Naive thymus-derived CD8-positive, alpha-beta T cell (primary cell): ENCODE measurements at regions not wholly inside any gene's neighbourhood (a gene's known extent, or its start where the extent isn't known, plus 50 kb on each side); places are given as distances from the start of the nearest gene placed in this dataset.

Experiments
- ATAC-seq, 2 donors: fragments of 150-1000 bp; cut with Tn5 transposase in 1 of 2; sonication (Bioruptor Pico), chemical (Tn5 transposase) in 1 of 2; 1 replicate in 1 of 2; 2 replicates in 1 of 2; pipeline ENCODE4 v1.10.0; 2021; ENCODE audit warnings: mild to moderate bottlenecking in 2 of 2, moderate library complexity in 2 of 2
- POLR2A ChIA-PET: fragments of 350-600 bp; sonication (Branson Sonifier 250); formaldehyde crosslinking; loops from one replicate; lab custom pipeline; 2021; ENCODE audit warnings: antibody characterized with exemption; lab: Charles Lee
- DNase-seq, 10 donors: peaks; one replicate each; pipeline versions ENCODE4 v3.0.0 to v3.0.0-alpha.2; 2020 to 2022
- H3K27ac Mint-ChIP-seq, 10 donors: one replicate each; pipeline ENCODE4 v1.8.0; 2020 to 2022; ENCODE audit warnings: mild to moderate bottlenecking in 10 of 10, mixed read lengths in 10 of 10, moderate library complexity in 4 of 10, inconsistent platforms in 1 of 10
- H3K27me3 Mint-ChIP-seq, 5 donors: one replicate each; pipeline ENCODE4 v1.8.0; 2021 to 2022; ENCODE audit warnings: mixed read lengths in 5 of 5
- H3K36me3 Mint-ChIP-seq, 3 donors: one replicate each; pipeline ENCODE4 v1.8.0; 2020 to 2022; ENCODE audit warnings: mixed read lengths in 3 of 3, mild to moderate bottlenecking in 2 of 3, inconsistent platforms in 1 of 3
- H3K4me1 Mint-ChIP-seq, 4 donors: one replicate each; pipeline ENCODE4 v1.8.0; 2021 to 2022; ENCODE audit warnings: mixed read lengths in 4 of 4
- H3K4me3 Mint-ChIP-seq, 10 donors: one replicate each; pipeline ENCODE4 v1.8.0; 2020 to 2022; ENCODE audit warnings: mild to moderate bottlenecking in 10 of 10, mixed read lengths in 10 of 10, moderate library complexity in 6 of 10, inconsistent platforms in 1 of 10
- H3K9me3 Mint-ChIP-seq, 9 donors: one replicate each; pipeline ENCODE4 v1.8.0; 2020 to 2022; ENCODE audit warnings: mixed read lengths in 9 of 9, mild to moderate bottlenecking in 3 of 9, inconsistent platforms in 1 of 9, moderate library complexity in 1 of 9

DNA sequence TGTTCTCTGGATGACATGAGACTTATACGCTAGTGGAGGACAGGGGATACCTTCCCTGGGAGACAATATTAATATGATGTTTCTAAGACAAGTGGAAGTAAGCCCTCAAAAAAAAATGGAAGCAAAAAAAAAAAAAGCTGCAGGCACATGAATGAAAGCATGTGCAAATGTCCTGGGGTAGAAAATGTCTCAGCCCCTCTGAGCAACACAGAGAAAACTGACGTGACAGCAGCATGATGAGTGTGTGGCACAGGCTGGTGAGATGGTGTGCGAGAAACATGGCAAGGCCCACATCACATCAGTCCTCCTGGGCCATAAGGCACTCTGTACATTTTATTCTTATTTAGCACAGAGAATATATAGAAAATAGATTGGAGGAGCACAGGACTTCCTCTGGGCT is 254.7 kb upstream of the PFKP start:
- peaks cover 0 to 19% (median 5%) of the 10 kb centered on the region in 9 donors for H3K9me3 Mint-ChIP-seq
- DNase-seq (no peak), ATAC-seq (no peak)
- H3K27ac Mint-ChIP-seq = no peak overlapping the region
- POLR2A ChIA-PET = no interaction called here
- H3K27me3 Mint-ChIP-seq = peaks cover 0 to 3% (median under 1%) of the 10 kb centered on the region in 5 donors
- no peak overlapping the region for H3K4me3 Mint-ChIP-seq
- H3K4me1 Mint-ChIP-seq = no peaks in the 10 kb centered on the region
- no peaks in the 10 kb centered on the region for H3K36me3 Mint-ChIP-seq

DNA sequence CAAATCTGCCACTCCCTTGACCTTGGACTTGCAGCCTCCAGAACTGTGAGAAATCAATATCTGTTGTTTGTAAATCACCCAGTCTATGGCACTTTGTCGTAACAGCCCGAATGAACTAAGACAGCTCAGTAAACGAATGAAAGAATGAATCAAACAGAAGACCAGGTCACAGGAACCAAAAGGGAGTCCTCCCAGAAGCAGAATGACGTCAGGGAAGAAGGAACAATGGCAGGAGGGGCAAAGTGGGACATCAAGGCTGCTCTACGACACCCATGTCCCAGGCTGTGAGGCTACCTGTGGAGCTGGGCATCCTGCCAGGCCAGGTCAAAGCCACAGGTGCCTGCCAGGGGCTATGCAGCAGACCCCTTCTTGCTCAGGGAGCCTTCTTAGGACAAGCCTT is 267.2 kb upstream of the PFKP start:
- POLR2A ChIA-PET = no interaction called here
- no peak overlapping the region for H3K27ac Mint-ChIP-seq
- no peak for ATAC-seq

DNA sequence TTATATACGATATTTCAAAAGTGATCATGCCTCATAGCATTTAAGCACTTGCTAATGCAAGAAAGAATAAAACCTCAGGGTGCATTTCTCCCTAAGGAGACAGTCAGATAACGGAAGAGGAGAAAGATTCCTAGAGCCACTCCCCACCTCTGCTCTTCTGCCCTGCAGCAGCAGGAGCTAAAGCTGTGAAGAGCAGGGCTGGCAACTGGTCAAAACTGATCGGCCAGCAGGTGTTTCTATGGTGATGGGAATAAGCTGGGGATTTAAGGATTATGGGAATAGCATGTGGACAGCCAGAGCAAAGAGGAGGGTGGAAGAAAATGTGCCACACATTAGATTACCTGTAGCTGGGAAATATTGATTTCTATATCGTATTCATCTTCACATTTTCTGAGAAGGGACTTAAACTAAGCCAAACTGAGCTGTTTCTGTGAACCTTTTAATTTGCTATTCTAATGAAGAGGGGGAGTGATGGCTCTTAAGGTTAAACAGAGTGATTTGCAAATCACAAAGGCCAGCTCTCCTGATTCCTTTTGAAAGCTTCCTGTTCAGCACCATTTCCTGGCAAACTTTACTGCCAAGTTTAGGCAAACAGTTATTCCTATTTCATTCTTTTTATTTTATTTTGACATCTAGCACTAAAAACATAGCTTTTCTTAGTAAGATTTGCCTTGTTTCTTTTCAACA is 268.9 kb upstream of the PFKP start:
- no peak for DNase-seq
- Mint-ChIP-seq H3K9me3 (peaks cover 0 to 32% (median 11%) of the 10 kb centered on the region in 9 donors), H3K27ac (no peak overlapping the region), H3K4me1 (no peaks in the 10 kb centered on the region), H3K4me3 (no peak overlapping the region), H3K36me3 (peaks cover 0 to 7% (median 0%) of the 10 kb centered on the region in 3 donors), H3K27me3 (peaks cover 0 to 19% (median 7%) of the 10 kb centered on the region in 5 donors)
- ATAC-seq = no peak
- POLR2A ChIA-PET = no interaction called here

More for the DNA sequence above, 267.2 kb upstream of the PFKP start:
- H3K36me3 Mint-ChIP-seq = no peaks in the 10 kb centered on the region
- no peak overlapping the region for H3K4me3 Mint-ChIP-seq
- no peak for DNase-seq
- peaks cover 0 to 17% (median 8%) of the 10 kb centered on the region in 9 donors for H3K9me3 Mint-ChIP-seq
- H3K27me3 Mint-ChIP-seq = peaks cover 0 to 16% (median 7%) of the 10 kb centered on the region in 5 donors
- no peaks in the 10 kb centered on the region for H3K4me1 Mint-ChIP-seq

DNA sequence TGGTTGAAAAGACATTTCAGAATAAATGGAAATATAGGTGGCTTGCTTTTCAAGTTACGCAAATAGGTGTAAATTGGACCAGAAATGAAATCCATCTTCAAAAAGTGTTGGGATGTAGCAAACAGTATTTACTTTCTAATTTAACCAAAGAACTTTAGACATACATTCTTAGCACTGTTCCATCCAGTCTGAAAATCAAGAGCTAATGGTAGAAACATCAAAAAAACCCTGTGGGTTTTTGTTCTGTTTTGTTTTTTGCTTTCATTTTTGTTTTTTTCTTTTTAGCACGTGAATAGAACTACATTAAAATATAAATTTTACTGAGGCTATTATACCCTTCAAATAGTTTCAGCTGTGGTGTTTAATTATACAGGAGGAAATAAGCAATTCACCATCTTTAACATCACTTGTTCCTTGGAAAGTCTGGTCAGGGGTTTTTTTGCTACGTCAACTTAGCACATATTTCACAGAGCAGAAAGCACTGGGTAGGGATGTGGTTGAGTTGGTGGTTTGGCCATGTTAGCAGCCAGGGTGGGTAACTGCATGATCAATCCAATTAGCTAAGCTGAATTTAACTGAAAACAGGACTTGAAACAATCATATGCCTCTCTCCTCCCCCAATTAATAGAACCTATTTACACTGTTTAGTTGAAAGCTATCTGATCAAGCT is 275.4 kb upstream of the PFKP start:
- Mint-ChIP-seq H3K4me1 (peaks cover 0 to 10% (median 3%) of the 10 kb centered on the region in 4 donors), H3K27ac (no peak overlapping the region), H3K36me3 (peaks cover 0 to 8% (median 0%) of the 10 kb centered on the region in 3 donors), H3K9me3 (peaks cover 0 to 34% (median 9%) of the 10 kb centered on the region in 9 donors), H3K27me3 (peaks cover 0 to 11% (median 5%) of the 10 kb centered on the region in 5 donors), H3K4me3 (no peak overlapping the region)
- POLR2A ChIA-PET = no interaction called here
- DNase-seq (no peak), ATAC-seq (peak in 1 of 2 donors; percentile 30)

DNA sequence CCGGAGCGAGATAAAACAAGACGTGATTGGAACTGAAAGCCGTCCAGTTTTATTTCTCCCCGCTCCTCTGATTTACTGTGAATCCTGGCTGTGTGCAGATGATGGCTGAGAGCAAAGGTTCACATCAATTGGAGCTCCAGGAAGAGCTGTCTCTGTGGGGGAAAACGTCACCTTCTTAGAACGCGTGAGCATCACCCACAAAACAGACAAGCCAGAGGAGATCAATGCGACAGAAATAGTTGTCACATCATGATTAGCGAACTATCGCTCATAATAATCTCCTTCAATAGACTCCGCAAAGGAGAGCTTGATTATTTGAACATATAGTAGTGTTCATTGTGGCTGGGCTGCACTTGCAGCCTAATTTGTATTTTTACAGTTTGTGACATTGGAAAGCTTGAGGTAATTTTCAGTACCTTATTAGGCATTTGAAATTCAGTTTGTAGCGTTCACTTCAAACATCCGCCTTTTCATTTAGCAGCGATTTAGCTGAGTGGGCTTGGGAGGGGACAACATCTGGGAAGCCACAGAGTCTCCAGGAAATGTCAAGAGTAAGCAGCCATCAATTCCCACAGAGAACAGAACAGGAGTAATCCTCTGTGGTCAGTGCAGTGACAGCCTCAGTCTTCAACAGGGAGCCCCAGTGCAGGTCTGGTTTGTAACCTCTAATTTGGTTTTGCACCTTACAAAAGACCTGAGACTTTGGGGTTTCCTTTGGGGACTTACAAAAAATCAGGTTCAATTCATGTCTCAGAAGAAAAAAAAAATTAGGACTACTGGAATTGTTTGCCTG is 276.8 kb upstream of the PFKP start:
- H3K4me3 Mint-ChIP-seq = no peak overlapping the region
- H3K27me3 Mint-ChIP-seq = peaks cover 0 to 12% (median 5%) of the 10 kb centered on the region in 5 donors
- POLR2A ChIA-PET = no interaction called here
- ATAC-seq (no peak), DNase-seq (no peak)
- H3K4me1 Mint-ChIP-seq = peaks cover 0 to 10% (median 3%) of the 10 kb centered on the region in 4 donors
- H3K27ac Mint-ChIP-seq = no peak overlapping the region
- H3K36me3 Mint-ChIP-seq = peaks cover 0 to 8% (median 0%) of the 10 kb centered on the region in 3 donors
- H3K9me3 Mint-ChIP-seq = peaks cover 0 to 23% (median 7%) of the 10 kb centered on the region in 9 donors

DNA sequence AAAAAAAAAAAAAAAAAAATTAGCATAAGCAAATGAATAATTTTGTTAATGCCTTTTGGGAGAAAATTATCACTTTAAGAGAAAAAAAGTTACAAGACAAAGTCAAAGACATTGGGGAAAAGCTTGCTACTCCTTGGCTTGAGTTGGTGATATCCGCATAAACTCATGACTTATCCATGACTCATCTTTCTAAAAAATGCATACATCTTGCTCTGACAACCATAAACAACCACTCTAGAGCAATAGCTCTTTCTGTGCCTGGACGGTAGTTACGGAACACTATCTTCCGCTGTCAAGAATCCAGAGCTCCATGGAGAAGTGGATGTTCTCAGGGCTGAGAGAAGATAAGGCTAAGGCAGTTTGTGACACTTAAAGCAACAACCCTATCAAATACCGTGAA is 281.1 kb upstream of the PFKP start:
- Mint-ChIP-seq H3K4me3 (no peak overlapping the region), H3K27ac (no peak overlapping the region), H3K36me3 (no peaks in the 10 kb centered on the region), H3K9me3 (peaks cover 0 to 15% (median 0%) of the 10 kb centered on the region in 9 donors), H3K4me1 (peaks cover 0 to 2% (median under 1%) of the 10 kb centered on the region in 4 donors), H3K27me3 (peaks cover 10 to 28% (median 14%) of the 10 kb centered on the region in 5 donors)
- no peak for DNase-seq
- ATAC-seq = no peak
- POLR2A ChIA-PET = no interaction called here

DNA sequence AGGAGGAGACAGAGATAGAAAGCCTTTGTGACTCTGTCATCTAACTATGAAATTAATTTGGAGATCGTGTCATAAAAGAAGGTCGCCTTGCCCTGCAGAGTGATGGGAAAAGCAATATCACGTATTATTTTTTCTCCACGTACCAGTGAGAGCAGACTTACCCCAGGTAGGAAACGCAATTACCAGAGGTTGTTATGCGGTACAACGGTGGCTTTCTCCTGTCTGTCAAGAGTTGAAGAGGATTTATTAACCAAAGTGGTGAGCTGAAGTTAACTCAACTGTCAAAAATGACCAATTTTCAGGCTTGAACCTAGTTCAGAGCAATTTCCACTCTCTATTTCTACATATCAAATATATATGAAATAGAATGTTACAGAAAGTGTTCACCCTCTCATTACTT is 282.6 kb upstream of the PFKP start:
- Mint-ChIP-seq H3K9me3 (peaks cover 0 to 15% (median 0%) of the 10 kb centered on the region in 9 donors), H3K36me3 (no peaks in the 10 kb centered on the region), H3K27me3 (peaks cover 11 to 32% (median 16%) of the 10 kb centered on the region in 5 donors), H3K4me3 (no peak overlapping the region), H3K27ac (no peak overlapping the region), H3K4me1 (no peaks in the 10 kb centered on the region)
- DNase-seq (no peak), ATAC-seq (no peak)
- POLR2A ChIA-PET = no interaction called here

DNA sequence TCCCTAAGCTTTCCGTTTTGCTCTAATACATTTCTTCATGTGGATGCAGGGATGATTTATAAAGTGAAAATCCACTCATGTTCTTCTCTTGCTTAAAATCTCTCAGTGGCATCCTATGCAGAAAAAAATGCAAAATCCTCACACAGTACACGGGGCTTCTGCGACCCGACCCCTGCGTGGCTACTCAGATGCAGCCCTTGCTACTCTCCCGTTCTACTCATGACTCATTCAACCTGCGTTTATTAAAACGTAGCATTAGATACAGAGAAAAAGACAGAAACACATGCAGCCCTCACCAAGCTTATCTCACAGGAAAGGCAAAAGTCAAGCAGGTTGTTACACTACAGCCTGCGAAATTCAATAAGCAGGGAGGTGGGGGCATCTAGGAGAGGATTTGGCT is 284.4 kb upstream of the PFKP start:
- POLR2A ChIA-PET = no interaction called here
- peaks cover 0 to 15% (median 0%) of the 10 kb centered on the region in 9 donors for H3K9me3 Mint-ChIP-seq
- no peak overlapping the region for H3K27ac Mint-ChIP-seq
- no peak overlapping the region for H3K4me3 Mint-ChIP-seq
- ATAC-seq = no peak
- H3K36me3 Mint-ChIP-seq = no peaks in the 10 kb centered on the region
- DNase-seq = no peak
- H3K27me3 Mint-ChIP-seq = peaks cover 11 to 32% (median 14%) of the 10 kb centered on the region in 5 donors
- no peaks in the 10 kb centered on the region for H3K4me1 Mint-ChIP-seq

DNA sequence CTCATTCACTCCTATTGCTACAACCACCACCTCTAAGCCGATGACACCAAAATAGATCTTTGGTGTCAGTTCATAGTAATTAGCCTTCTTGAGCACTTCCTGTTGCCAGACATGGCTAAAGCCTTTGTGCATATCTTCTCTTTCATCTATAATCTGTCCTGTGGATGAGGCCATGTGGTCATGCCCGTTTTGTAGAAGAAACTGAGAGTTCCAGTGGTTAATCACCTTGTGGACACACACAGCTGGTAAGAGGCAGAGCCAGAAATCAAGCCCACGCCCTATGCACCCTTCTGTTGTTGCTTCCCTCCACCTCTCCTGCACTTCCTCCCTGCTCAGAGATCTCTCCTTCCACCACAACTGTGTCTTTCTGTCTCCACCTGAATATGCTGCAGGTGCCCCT is 285.1 kb upstream of the PFKP start:
- ATAC-seq (no peak), DNase-seq (no peak)
- H3K4me1 Mint-ChIP-seq = no peaks in the 10 kb centered on the region
- no peak overlapping the region for H3K27ac Mint-ChIP-seq
- POLR2A ChIA-PET = no interaction called here
- H3K9me3 Mint-ChIP-seq = peaks cover 0 to 15% (median 0%) of the 10 kb centered on the region in 9 donors
- H3K36me3 Mint-ChIP-seq = no peaks in the 10 kb centered on the region
- H3K27me3 Mint-ChIP-seq = peaks cover 9 to 32% (median 14%) of the 10 kb centered on the region in 5 donors
- no peak overlapping the region for H3K4me3 Mint-ChIP-seq

DNA sequence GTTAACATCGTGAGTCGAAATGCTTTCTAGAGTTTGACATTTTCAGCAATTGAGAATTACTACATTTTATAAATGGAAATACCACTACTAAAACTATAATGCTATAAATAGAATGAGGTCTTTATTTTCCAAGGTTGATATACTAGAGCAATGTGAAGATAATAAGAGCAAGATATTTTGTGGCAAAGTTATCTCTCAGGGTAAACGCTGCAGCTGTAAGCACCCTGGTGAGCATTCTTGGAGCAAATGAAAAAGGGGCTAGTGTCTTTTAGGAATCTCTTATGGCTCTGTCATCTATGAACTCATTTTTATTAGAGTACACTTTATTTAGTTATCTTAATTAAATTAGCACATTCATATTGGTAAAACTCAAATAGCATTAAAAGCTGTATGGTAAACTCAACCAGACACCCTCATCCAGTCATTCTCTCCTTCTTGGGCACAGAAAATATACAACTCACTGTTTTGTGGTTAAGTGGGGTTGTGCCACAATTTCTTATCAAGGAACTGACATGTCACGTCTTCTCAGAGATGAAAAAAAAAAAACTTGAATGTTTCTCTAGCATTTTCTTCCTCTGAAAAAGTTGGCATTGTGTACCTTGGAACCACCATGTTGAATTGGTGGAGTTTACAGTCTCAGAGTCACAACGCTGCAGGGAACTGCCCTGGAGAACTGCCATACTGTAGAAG is 289.5 kb upstream of the PFKP start:
- ATAC-seq (no peak), DNase-seq (no peak)
- Mint-ChIP-seq H3K27me3 (peaks cover 3 to 27% (median 15%) of the 10 kb centered on the region in 5 donors), H3K36me3 (no peaks in the 10 kb centered on the region), H3K4me3 (no peak overlapping the region), H3K9me3 (peaks cover 0 to 12% (median 0%) of the 10 kb centered on the region in 9 donors), H3K27ac (no peak overlapping the region), H3K4me1 (no peaks in the 10 kb centered on the region)
- POLR2A ChIA-PET = no interaction called here

DNA sequence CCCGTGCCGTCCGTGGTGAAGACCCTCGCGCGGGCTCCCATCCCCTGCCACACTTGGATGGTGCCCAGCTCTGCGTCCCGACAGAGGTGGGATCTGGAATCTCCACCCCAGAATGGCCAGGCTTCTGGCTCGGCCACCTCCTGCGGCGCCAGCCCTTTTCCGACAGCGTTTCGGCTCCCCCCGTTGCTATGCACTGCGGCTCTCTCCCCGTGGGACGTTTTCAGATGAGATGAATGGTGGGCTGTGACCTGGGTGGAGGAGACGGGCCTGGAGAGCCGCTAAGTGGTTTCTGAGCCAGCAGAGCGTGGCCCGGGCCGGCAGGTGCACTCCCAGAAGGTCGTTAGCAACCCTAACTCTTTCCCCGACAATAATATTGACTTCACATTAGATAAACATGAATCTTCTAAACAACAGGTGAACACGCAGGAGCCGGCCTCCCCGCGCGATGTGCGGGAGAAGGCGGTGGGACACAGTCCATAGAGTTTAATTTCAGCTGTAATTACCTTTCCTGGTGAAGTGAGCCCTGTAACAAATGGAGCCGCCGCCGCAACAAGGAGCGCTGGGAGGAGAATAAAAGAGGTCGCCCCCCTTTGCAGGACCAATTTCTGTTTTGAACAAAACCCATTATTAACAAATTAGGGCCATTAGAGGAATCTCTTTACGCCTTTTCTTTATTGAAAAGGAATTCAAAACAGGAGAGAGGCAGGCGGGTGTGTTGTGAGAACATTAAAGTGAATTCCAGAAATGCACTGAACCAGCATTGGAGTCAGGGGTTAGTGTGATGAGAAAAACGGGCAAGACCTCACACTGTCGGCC is 294.3 kb upstream of the PFKP start:
- POLR2A ChIA-PET = no interaction called here
- ATAC-seq = no peak

DNA sequence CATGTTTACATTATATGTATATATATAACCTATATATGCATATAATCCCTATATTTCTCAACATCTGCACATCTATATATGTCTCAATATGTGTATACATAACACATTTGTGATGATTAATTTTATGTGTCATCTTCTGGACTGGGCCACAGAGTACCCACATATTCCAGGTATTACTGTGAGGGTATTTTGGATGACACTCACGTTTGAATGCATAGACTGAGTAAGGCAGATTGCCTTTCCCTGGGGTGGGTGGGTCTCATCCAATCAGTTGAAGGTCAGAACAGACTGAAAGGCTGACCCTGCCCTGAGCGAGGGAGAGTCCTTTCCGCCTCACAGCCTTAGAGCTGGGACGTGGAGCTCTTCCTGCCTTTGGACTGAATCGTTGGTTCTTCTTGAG is 295.2 kb upstream of the PFKP start:
- H3K27ac Mint-ChIP-seq = no peak overlapping the region
- H3K9me3 Mint-ChIP-seq = peaks cover 0 to 4% (median 0%) of the 10 kb centered on the region in 9 donors
- no peaks in the 10 kb centered on the region for H3K4me1 Mint-ChIP-seq
- POLR2A ChIA-PET = no interaction called here
- H3K36me3 Mint-ChIP-seq = no peaks in the 10 kb centered on the region
- ATAC-seq = no peak
- peaks cover 1 to 20% (median 6%) of the 10 kb centered on the region in 5 donors for H3K27me3 Mint-ChIP-seq
- no peak overlapping the region for H3K4me3 Mint-ChIP-seq
- DNase-seq = no peak

More for the DNA sequence above, 294.3 kb upstream of the PFKP start:
- Mint-ChIP-seq H3K4me1 (no peaks in the 10 kb centered on the region), H3K9me3 (peaks cover 0 to 4% (median 0%) of the 10 kb centered on the region in 9 donors), H3K36me3 (no peaks in the 10 kb centered on the region), H3K4me3 (no peak overlapping the region), H3K27ac (no peak overlapping the region), H3K27me3 (peaks cover 0 to 17% (median 6%) of the 10 kb centered on the region in 5 donors)
- DNase-seq = no peak
